MM.1S (cell line): ENCODE measurements at regions not wholly inside any gene's neighbourhood (a gene's known extent, or its start where the extent isn't known, plus 50 kb on each side); places are given as distances from the start of the nearest gene placed in this dataset.

Experiments used
- EZH2 ChIP-seq: fragments of 300-600 bp; sonication (generic); optimal IDR thresholded peaks from 2 replicates; pipeline ENCODE3; 2017; ENCODE audit warnings: low read depth, mild to moderate bottlenecking, antibody characterized with exemption, low read length, mixed read lengths
- TF ChIP-seq, protein P1 (sequence below): fragments of 300-600 bp; sonication (generic); IDR thresholded peaks from 2 replicates; pipeline ENCODE4 v1.5.1; 2016; ENCODE audit warnings: antibody characterized with exemption, low read length, mixed read lengths

DNA sequence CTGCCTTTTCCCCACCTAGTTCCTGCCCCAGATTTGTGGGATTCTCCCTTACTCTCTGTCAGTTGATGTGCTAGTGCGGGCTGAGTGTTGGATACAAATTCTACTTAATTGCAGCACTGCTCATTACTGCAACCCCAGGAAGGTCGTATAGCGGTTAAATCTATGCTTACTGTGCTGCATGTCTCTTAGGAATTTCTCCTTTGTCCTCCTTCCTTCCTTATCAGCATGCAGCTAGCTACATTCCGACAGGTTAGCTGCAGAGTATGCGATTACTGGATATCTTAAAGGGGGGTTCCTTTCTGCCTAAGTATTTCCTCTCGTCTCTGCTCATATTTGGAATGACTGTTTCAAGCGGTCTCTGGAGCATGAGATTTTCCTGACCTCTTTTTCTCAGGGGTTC is 662.8 kb downstream of the TLL1 start:
- TF ChIP-seq, protein P1, sequence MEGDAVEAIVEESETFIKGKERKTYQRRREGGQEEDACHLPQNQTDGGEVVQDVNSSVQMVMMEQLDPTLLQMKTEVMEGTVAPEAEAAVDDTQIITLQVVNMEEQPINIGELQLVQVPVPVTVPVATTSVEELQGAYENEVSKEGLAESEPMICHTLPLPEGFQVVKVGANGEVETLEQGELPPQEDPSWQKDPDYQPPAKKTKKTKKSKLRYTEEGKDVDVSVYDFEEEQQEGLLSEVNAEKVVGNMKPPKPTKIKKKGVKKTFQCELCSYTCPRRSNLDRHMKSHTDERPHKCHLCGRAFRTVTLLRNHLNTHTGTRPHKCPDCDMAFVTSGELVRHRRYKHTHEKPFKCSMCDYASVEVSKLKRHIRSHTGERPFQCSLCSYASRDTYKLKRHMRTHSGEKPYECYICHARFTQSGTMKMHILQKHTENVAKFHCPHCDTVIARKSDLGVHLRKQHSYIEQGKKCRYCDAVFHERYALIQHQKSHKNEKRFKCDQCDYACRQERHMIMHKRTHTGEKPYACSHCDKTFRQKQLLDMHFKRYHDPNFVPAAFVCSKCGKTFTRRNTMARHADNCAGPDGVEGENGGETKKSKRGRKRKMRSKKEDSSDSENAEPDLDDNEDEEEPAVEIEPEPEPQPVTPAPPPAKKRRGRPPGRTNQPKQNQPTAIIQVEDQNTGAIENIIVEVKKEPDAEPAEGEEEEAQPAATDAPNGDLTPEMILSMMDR, result no peak
- no peak for TF ChIP-seq EZH2
